ENCODE measurements at regions not wholly inside any gene's neighbourhood (a gene's known extent, or its start where the extent isn't known, plus 50 kb on each side); places are given as distances from the start of the nearest gene placed in this dataset.

- in situ Hi-C loops (cut with HindIII; ENCODE audit: extremely low pct_ligation_motif_present, low pct_unique_long_range_greater_than_20kb), result no loop called here
- no peaks in the 10 kb centered on the region for H3K27me3 ChIP-seq (ENCODE audit: control insufficient read depth in 1 of 2, insufficient read depth in 2 of 2, low read length in 2 of 2)
- CTCF ChIA-PET (ENCODE audit: low intra/inter-chr PET ratio, low total read pairs), result no interaction called here
- H3K36me3 ChIP-seq (replicated peaks in 1 of 2; ENCODE audit: control insufficient read depth in 1 of 2, insufficient read depth in 2 of 2, low read length in 2 of 2), result no peaks in the 10 kb centered on the region
- H3K9me3 ChIP-seq (ENCODE audit: low read length), result peaks cover 7% of the 10 kb centered on the region; the same call in 1 of the 2 replicates
- FAIRE-seq, result no peak
- BruUV-seq (replicated peaks), result no TSS peak
- intact Hi-C loops (cut with micrococcal nuclease; ENCODE audit: unreplicated experiment), result no loop called here
- TF ChIP-seq ZNF253 (CRISPR knock-in tag; IDR thresholded peaks at IDR 0.05; ENCODE audit: borderline replicate concordance) (no peak), IKZF4 (CRISPR knock-in tag; IDR thresholded peaks at IDR 0.05; ENCODE audit: borderline replicate concordance, low read depth, not compliant biosample characterization) (no peak), PREB (CRISPR knock-in tag; IDR thresholded peaks at IDR 0.05) (no peak), ZNF460 (CRISPR knock-in tag; IDR thresholded peaks at IDR 0.05; ENCODE audit: borderline replicate concordance) (no peak), ZNF17 (CRISPR knock-in tag; IDR thresholded peaks at IDR 0.05) (no peak), ATF7 (IDR thresholded peaks at IDR 0.05) (peak; percentile 59; the same call in 1 of the 2 replicates), ATF7 (CRISPR knock-in tag; IDR thresholded peaks at IDR 0.05) (no peak)
- no peaks in the 10 kb centered on the region for H4K20me1 ChIP-seq (ENCODE audit: insufficient read depth, low read length)
- no peaks in the 10 kb centered on the region for H3K4me1 ChIP-seq (ENCODE audit: insufficient read depth, low read length)
- POLR2A ChIA-PET, result no interaction called here
- no peak overlapping the region for H2AFZ ChIP-seq (ENCODE audit: low read length)
- no peak for ATAC-seq
- no peaks in the 10 kb centered on the region for H3K79me2 ChIP-seq (ENCODE audit: insufficient read depth, low read length)
- H3K9ac ChIP-seq (ENCODE audit: insufficient read depth, low read depth, low read length), result no peak overlapping the region
- H3K27ac ChIP-seq (ENCODE audit: extremely low read length, insufficient read depth, low read length), result no peak overlapping the region
- no peak overlapping the region for H3K4me2 ChIP-seq (ENCODE audit: low read depth, low read length)
- no peak overlapping the region for H3K4me3 ChIP-seq (replicated peaks in 1 of 3; ENCODE audit: insufficient read depth in 1 of 3, low read depth in 2 of 3, low read length in 3 of 3)
- DNase-seq (ENCODE audit: low spot score), result no peak
These were observed 1503.7 kb downstream of the REEP3 start for GRCh38 chr10:65024886-65025285.

GRCh38 chr10:65030263-65030662, 1509.1 kb downstream of the REEP3 start:
- no peaks in the 10 kb centered on the region for H3K79me2 ChIP-seq (ENCODE audit: insufficient read depth, low read length)
- H2AFZ ChIP-seq (ENCODE audit: low read length), result no peak overlapping the region
- intact Hi-C loops (cut with micrococcal nuclease; ENCODE audit: unreplicated experiment), result no loop called here
- DNase-seq (ENCODE audit: low spot score), result no peak
- ChIA-PET CTCF (ENCODE audit: low intra/inter-chr PET ratio, low total read pairs) (no interaction called here), POLR2A (no interaction called here)
- H3K36me3 ChIP-seq (replicated peaks in 1 of 2; ENCODE audit: control insufficient read depth in 1 of 2, insufficient read depth in 2 of 2, low read length in 2 of 2), result no peaks in the 10 kb centered on the region
- H3K27ac ChIP-seq (ENCODE audit: extremely low read length, insufficient read depth, low read length), result no peak overlapping the region
- no peaks in the 10 kb centered on the region for H3K27me3 ChIP-seq (ENCODE audit: control insufficient read depth in 1 of 2, insufficient read depth in 2 of 2, low read length in 2 of 2)
- no peak overlapping the region for H3K4me3 ChIP-seq (replicated peaks in 1 of 3; ENCODE audit: insufficient read depth in 1 of 3, low read depth in 2 of 3, low read length in 3 of 3)
- TF ChIP-seq ZNF564 (CRISPR knock-in tag; IDR thresholded peaks at IDR 0.05) (peak; percentile 98), ZSCAN25 (CRISPR knock-in tag; IDR thresholded peaks at IDR 0.05) (no peak)
- ATAC-seq, result no peak
- H3K9ac ChIP-seq (ENCODE audit: insufficient read depth, low read depth, low read length), result no peak overlapping the region
- peaks cover 22% of the 10 kb centered on the region for H3K4me1 ChIP-seq (ENCODE audit: insufficient read depth, low read length)
- no peak for FAIRE-seq
- no TSS peak for BruUV-seq (replicated peaks)
- no peak overlapping the region for H3K4me2 ChIP-seq (ENCODE audit: low read depth, low read length)
- H3K9me3 ChIP-seq (ENCODE audit: low read length), result peaks cover 14% of the 10 kb centered on the region
- no peaks in the 10 kb centered on the region for H4K20me1 ChIP-seq (ENCODE audit: insufficient read depth, low read length)
- in situ Hi-C loops (cut with HindIII; ENCODE audit: extremely low pct_ligation_motif_present, low pct_unique_long_range_greater_than_20kb), result no loop called here

All from HepG2 (cell line).